ENCODE measurements at regions not wholly inside any gene's neighbourhood (a gene's known extent, or its start where the extent isn't known, plus 50 kb on each side); places are given as distances from the start of the nearest gene placed in this dataset.
A peak's percentile ranks its signal among the peaks of the same experiment; 100 is the strongest.

DNA sequence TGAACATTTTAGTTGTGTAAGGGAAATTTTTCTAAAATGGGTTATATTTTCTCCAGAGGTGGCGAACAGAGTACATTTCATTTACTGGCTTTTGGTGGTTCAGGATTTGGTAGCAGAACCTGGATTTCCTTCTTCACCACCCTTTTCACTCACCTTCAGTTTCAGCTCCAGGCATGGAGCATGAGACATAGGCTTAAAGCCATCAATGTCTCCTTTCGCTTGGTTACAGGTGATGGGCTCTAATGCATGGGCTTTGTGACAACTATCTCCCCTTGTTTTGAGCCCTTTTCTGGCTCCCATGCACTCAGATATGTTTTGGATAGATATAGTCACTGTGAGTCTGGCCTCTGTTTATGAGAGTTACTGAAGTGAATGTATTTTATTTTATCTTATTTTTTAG lies 96.6 kb upstream of the ANKRD28 start:
- no peaks in the 10 kb centered on the region for H3K9me3 ChIP-seq (ENCODE audit: low read depth)
- 90 to 98% methylated on average over 2 of the region's 2 CpGs for WGBS, 2 experiments (ENCODE audit: low coverage in 1 of 2, low lambda C conversion rate in 2 of 2, missing lambda C conversion rate in 2 of 2)
- H3K4me3 ChIP-seq: no peak overlapping the region
- no peak overlapping the region for H3K4me2 ChIP-seq (ENCODE audit: unreplicated experiment)
- H3K27ac ChIP-seq: no peak overlapping the region
- no peak overlapping the region for H2AFZ ChIP-seq
- H3K27me3 ChIP-seq (replicated peaks; ENCODE audit: insufficient read depth): no peaks in the 10 kb centered on the region
- in situ Hi-C loops (cut with MboI): no loop called here
- no peaks in the 10 kb centered on the region for H3K9me2 ChIP-seq (ENCODE audit: insufficient read depth)
- no peak overlapping the region for H3K9ac ChIP-seq
- TF ChIP-seq EZH2phosphoT487 (IDR thresholded peaks at IDR 0.05; ENCODE audit: insufficient read depth, low read depth): no peak
- no peak for TF ChIP-seq EZH2 (IDR thresholded peaks at IDR 0.05; ENCODE audit: insufficient read depth, poor library complexity, severe bottlenecking)
- peaks cover 20% of the 10 kb centered on the region for H3K4me1 ChIP-seq (ENCODE audit: insufficient read depth)
- H3F3A ChIP-seq (ENCODE audit: insufficient read depth): peaks cover 26% of the 10 kb centered on the region
- no peak for DNase-seq
- no peaks in the 10 kb centered on the region for H4K20me1 ChIP-seq (ENCODE audit: insufficient read depth)
- H3K79me2 ChIP-seq (ENCODE audit: insufficient read depth): no peaks in the 10 kb centered on the region
- H3K36me3 ChIP-seq (ENCODE audit: low read depth): no peaks in the 10 kb centered on the region

DNA sequence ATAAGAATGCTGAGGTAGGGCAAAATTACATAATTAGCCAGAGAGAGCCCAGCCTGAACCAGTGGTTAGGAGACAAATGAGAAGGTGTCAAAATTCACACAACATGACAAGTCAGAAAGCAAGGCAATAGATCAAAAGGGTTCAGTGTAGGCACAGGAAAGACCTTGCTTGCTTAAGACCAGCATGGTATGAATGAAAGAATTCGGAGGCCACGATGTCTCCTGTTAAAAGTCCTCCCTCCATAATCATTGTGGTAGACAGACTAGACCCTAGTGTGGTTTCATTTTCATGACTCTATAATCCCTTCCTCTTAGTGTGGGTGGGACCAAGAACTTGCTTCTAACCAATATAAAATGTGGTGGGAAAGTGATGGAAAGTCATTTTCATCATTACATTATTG lies 98.7 kb upstream of the ANKRD28 start:
- H3K4me3 ChIP-seq: no peak overlapping the region
- in situ Hi-C loops (cut with MboI): no loop called here
- no peak for DNase-seq
- H4K20me1 ChIP-seq (ENCODE audit: insufficient read depth): no peaks in the 10 kb centered on the region
- no peaks in the 10 kb centered on the region for H3K9me2 ChIP-seq (ENCODE audit: insufficient read depth)
- H3K9me3 ChIP-seq (ENCODE audit: low read depth): no peaks in the 10 kb centered on the region
- H3K79me2 ChIP-seq (ENCODE audit: insufficient read depth): no peaks in the 10 kb centered on the region
- WGBS, 2 experiments (ENCODE audit: low coverage in 1 of 2, low lambda C conversion rate in 2 of 2, missing lambda C conversion rate in 2 of 2): 55 to 72% methylated on average over 2 of the region's 2 CpGs
- H3K27me3 ChIP-seq (replicated peaks; ENCODE audit: insufficient read depth): no peaks in the 10 kb centered on the region
- peaks cover 26% of the 10 kb centered on the region for H3F3A ChIP-seq (ENCODE audit: insufficient read depth)
- H3K36me3 ChIP-seq (ENCODE audit: low read depth): no peaks in the 10 kb centered on the region
- H3K4me1 ChIP-seq (ENCODE audit: insufficient read depth): peaks cover 20% of the 10 kb centered on the region
- TF ChIP-seq EZH2 (IDR thresholded peaks at IDR 0.05; ENCODE audit: insufficient read depth, poor library complexity, severe bottlenecking) (no peak), EZH2phosphoT487 (IDR thresholded peaks at IDR 0.05; ENCODE audit: insufficient read depth, low read depth) (no peak)
- no peak overlapping the region for H2AFZ ChIP-seq
- no peak overlapping the region for H3K9ac ChIP-seq
- no peak overlapping the region for H3K27ac ChIP-seq
- no peak overlapping the region for H3K4me2 ChIP-seq (ENCODE audit: unreplicated experiment)

DNA sequence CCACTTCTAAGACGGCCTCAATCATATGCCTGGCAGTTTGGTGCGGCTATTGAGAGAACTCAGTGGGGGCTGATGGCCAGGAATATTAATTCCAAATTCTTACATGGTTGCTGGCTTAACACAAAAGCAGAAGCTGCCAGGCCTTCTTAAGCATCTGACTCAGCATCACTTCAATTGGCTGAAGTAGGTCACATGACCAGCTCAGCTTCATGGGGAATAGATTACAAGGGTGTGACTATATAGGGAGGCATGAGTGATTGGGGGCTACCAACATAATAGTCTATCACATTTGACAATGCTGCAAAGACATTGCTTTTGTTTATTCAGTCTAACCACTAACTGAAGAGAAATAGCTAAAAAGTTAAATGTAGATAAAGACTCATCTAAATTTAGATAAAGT lies 101.6 kb upstream of the ANKRD28 start:
- Histone ChIP-seq H3K36me3 (ENCODE audit: low read depth) (no peaks in the 10 kb centered on the region), H3K4me2 (ENCODE audit: unreplicated experiment) (no peak overlapping the region), H3K4me3 (no peak overlapping the region), H3F3A (ENCODE audit: insufficient read depth) (peaks cover 9% of the 10 kb centered on the region; the same call in 1 of the 2 replicates), H3K27me3 (replicated peaks; ENCODE audit: insufficient read depth) (no peaks in the 10 kb centered on the region), H3K9ac (no peak overlapping the region), H3K79me2 (ENCODE audit: insufficient read depth) (no peaks in the 10 kb centered on the region), H3K27ac (no peak overlapping the region), H2AFZ (peak overlapping the region; percentile 74), H4K20me1 (ENCODE audit: insufficient read depth) (no peaks in the 10 kb centered on the region), H3K4me1 (ENCODE audit: insufficient read depth) (peaks cover 15% of the 10 kb centered on the region), H3K9me2 (ENCODE audit: insufficient read depth) (no peaks in the 10 kb centered on the region), H3K9me3 (ENCODE audit: low read depth) (no peaks in the 10 kb centered on the region)
- WGBS, 2 experiments (ENCODE audit: low coverage in 1 of 2, low lambda C conversion rate in 2 of 2, missing lambda C conversion rate in 2 of 2): 14 to 20% methylated on average over 2 of the region's 2 CpGs
- TF ChIP-seq EZH2 (IDR thresholded peaks at IDR 0.05; ENCODE audit: insufficient read depth, poor library complexity, severe bottlenecking) (no peak), EZH2phosphoT487 (IDR thresholded peaks at IDR 0.05; ENCODE audit: insufficient read depth, low read depth) (no peak)
- in situ Hi-C loops (cut with MboI): no loop called here
- DNase-seq: peak; percentile 86

DNA sequence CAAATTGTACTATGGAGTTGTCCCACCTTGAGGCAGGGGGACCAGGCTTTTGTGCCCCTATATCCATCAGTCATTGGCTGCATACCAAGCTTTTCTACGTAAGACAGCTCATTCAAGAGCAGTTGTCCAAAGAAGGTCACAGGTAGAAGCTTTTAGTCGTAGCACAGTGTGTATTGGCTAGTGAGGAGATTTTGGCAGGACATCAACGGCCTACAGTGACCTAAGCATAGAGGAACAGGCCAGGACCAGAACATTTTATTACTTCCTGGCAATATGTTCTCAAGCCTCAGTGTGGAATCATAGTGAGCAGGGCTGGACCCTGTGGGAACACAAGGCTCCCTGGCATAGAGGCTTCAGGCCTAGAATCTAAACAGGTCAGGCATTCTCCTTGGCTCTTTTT lies 105.4 kb upstream of the ANKRD28 start:
- Histone ChIP-seq H4K20me1 (ENCODE audit: insufficient read depth) (no peaks in the 10 kb centered on the region), H3K27me3 (replicated peaks; ENCODE audit: insufficient read depth) (no peaks in the 10 kb centered on the region), H3K79me2 (ENCODE audit: insufficient read depth) (no peaks in the 10 kb centered on the region), H3K9ac (peak overlapping the region; percentile 67), H3K27ac (peak overlapping the region; percentile 71), H3K4me1 (ENCODE audit: insufficient read depth) (peaks cover 16% of the 10 kb centered on the region), H3K9me2 (ENCODE audit: insufficient read depth) (no peaks in the 10 kb centered on the region), H2AFZ (peak overlapping the region; percentile 56), H3K4me3 (no peak overlapping the region), H3K9me3 (ENCODE audit: low read depth) (no peaks in the 10 kb centered on the region), H3F3A (ENCODE audit: insufficient read depth) (peaks cover 10% of the 10 kb centered on the region; the same call in 1 of the 2 replicates), H3K36me3 (ENCODE audit: low read depth) (no peaks in the 10 kb centered on the region), H3K4me2 (ENCODE audit: unreplicated experiment) (peak overlapping the region; percentile 40)
- in situ Hi-C loops (cut with MboI): no loop called here
- peak; percentile 82 for DNase-seq
- WGBS, 2 experiments (ENCODE audit: low coverage in 1 of 2, low lambda C conversion rate in 2 of 2, missing lambda C conversion rate in 2 of 2): 38 to 45% methylated on average over 3 of the region's 3 CpGs
- TF ChIP-seq EZH2phosphoT487 (IDR thresholded peaks at IDR 0.05; ENCODE audit: insufficient read depth, low read depth) (no peak), EZH2 (IDR thresholded peaks at IDR 0.05; ENCODE audit: insufficient read depth, poor library complexity, severe bottlenecking) (no peak)

Measured in GM23248 (cell line).